NCI-H345 treated with DMSO at 0.1 percent for 48 hours (cell line): ENCODE measurements at regions not wholly inside any gene's neighbourhood (a gene's known extent, or its start where the extent isn't known, plus 50 kb on each side); places are given as distances from the start of the nearest gene placed in this dataset.

ENCODE experiments used
- DNase-seq: peaks from one replicate; lab custom pipeline; 2025; ENCODE audit not compliant: unreplicated experiment; lab: John Stamatoyannopoulos, UW

DNA sequence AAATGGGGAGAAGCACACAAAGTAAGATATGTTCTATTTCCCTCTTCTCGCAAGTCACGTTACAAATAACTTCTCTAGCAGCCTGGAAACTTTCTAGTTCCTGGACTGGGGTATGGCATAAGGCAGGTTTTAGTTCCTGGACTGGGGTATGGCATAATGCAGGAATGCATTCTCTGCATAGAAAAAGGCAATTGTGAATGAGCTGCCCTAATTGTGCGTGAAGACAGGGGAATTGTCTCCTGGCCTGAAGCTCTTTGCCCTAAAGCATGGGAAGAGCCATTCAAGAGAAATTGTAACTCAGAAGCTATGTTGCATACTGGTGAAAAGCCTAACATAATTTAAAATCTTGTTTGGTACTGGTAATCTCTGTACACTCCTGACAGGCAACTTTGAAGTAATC is 54.3 kb upstream of the CBLB start:
- DNase-seq: no peak

DNA sequence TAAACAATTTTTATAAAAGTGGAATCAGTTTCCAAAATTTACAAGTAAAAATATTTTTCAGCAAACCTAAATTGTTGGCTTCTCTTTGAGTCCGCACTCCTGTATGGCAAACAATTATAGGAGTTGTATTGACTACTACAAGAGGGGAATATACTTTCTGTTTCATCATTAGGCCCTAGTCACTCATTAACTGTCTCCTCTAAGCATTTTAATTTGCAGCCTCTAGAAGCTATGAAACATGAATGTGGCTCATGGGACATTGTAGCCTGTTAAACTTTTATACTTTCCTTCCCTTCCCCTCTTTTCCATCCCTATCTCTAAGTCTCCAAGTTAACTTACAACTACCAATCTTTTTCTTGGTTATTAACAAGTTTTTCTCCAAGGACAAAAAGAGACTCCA is 58.9 kb upstream of the CBLB start:
- no peak for DNase-seq

- no peak for DNase-seq
Observed at GRCh38 chr3:105930733-105931132, 61.9 kb upstream of the CBLB start.

DNA sequence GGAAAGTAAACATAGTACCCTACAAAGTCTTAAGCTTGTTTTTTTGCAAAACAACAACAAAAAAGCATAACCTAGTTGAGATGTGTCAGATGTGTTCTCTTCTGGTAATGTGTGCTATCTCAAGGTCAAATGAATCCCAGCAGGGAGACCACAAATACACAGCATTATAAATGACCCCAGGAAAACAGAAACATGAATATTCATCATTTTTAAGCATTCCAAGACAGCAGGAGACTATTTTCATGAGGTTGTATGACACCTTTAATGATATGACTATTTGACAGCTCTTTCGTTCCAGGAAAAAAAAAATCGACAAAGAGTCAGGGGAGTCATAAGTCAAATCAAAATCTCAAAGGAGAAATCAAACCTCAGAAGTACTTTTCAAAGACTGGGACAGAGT is 62.7 kb upstream of the CBLB start:
- DNase-seq: no peak

GRCh38 chr3:105933871-105934270 is 65.1 kb upstream of the CBLB start:
- DNase-seq: no peak

- DNase-seq: no peak
Observed at GRCh38 chr3:105938101-105938500, 69.3 kb upstream of the CBLB start.

- DNase-seq: no peak
Observed at GRCh38 chr3:105938806-105939205, 70.0 kb upstream of the CBLB start.

GRCh38 chr3:105944276-105944675 is 75.5 kb upstream of the CBLB start:
- no peak for DNase-seq

DNA sequence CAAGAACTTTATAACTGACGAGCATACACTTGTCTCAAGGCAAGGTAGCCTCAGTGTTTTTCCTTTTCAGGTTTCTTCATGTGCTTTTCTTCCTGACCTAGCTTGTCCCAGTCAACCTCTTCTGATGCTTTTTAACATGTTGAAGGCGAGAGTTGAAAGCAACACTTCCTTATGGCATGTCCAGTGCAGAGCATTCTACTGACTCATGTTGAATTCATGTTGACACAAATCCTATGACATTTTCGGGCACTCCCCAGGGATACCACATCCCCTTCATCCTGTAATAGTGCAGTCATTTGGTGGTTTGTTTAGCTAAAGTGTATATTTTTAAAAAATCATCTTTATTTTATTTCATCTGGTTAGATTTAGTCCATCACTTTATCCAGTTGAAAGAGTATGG is 75.9 kb upstream of the CBLB start:
- no peak for DNase-seq

GRCh38 chr3:105948101-105948500 is 79.3 kb upstream of the CBLB start:
- no peak for DNase-seq

DNA sequence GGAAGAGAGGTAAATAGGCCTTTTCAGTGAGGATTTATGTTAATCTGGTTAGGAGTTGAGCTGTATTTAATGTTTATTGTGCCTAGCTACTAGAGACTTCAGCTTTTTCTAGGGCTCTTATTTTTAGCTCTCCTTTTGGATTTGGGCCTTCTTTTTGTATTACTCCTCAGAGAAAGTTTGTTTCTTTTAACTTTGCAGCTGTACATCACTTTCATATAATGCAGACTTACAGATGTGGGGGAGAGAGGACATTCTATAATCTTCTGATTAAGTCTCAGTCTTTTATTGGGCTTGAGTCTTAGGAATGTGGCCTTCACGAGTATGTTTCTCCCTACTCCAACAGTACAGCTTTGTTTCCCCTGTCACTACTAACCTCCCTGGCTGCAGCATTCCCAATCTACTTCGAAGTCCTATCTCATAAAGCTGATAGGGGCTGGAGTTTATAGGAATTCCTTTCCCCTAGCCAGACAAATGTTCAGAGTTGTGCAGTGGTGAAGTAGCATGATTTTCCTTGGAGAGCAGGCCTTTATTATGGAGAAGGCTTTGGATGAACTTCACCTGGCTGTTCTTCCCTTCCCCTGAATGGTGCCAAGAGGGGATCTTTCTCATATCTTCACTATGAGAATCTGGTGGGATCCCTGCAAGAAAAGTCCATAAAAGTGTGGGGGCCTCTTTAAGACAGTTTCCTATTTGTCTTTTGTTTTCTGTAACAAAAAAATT is 82.2 kb upstream of the CBLB start:
- DNase-seq: no peak

- DNase-seq: no peak
Observed at GRCh38 chr3:105953831-105954230, 85.0 kb upstream of the CBLB start.

DNA sequence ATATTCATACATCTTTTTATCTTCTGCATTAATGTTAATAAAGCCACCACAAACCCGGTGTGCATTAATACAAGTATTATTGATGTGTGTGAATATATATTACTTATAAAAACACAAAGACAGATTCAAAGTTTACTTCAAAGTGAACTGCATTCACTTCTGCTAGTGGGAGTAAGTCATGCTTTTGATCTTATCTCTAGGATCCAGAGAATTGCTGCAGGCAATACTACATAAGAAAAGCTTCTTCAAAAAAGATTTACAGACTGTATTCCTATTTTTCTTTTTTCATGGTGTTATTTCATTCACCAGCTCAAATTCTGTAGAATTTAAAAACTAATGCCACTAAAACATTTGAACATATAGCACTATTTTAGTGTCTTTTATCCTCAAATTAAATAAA is 87.5 kb upstream of the CBLB start:
- no peak for DNase-seq

GRCh38 chr3:105957722-105958121 is 88.9 kb upstream of the CBLB start:
- no peak for DNase-seq

DNA sequence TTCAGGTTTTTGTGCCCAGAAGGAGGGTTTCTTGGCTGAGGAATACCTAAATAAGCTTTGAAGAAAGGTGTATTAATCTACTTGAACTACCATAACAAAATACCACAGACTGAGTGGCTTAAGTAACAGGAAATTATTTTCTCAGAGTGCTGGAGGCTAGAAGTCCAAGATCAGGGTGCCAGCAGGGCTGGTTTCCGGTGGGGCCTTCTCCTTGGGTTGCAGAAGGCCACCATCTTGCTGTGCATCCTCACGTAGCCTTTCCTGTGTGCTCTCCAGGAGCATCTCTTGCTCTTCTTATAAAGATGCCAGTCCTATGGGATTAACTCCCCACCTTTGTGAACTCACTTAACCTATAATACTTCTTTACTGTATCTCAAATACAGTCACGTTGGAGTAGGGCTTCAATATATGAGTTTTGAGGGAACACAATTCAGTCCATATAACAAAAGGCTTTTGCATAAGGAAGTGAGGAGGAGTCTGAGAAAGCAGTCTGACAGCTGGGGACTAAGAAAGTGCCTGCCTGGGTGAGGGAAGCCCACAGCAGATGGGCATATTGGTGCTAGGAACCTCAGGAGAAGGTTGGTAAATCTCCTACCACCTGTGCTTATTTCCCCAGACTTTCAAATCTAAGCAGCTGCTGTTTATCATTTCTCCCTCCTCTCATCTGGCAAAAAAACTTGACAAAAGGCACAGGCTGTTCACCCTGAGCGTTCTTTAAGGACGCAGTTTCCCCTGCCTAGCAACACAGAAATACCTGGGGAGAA is 89.6 kb upstream of the CBLB start:
- no peak for DNase-seq

GRCh38 chr3:105959851-105960250 is 91.0 kb upstream of the CBLB start:
- no peak for DNase-seq

DNA sequence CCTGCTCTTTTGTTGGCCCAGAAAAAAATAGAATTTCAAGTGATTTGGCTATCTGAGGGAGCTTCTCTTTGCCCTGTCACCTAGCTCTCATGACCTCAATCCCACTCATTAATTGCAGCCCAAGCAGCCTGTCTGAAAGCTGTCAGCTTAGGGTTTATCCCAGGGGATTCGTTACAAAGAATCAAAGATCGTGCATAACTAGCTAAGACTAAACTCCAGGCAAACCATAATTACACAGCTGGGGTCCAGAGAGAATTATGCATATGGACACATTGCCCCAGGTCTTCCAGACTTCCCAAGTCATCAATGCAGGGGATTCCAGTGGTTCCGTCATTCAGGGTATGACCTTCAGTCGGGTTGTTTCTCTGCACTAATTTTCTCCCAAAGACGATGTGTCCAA is 91.6 kb upstream of the CBLB start:
- DNase-seq: no peak

- DNase-seq: no peak
Observed at GRCh38 chr3:105963161-105963560, 94.3 kb upstream of the CBLB start.

DNA sequence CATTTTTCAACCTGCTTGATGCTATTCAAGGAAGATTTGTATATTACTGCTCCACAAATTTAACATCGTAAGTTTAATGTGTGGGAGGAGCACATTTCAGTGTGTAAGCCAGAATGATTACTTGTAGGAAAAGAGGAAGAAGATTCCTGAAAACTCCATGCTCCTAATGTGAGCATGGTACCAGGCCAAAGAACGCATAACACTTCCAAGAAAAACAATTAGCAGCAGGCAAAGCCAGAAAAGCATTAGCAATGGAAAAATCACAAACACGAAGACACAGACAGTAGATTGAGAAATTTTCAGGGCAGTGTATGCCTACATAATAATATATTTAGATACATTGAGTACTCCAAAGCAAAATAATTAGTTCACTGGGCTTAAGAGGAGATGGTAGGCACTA is 96.6 kb upstream of the CBLB start:
- DNase-seq: no peak

DNA sequence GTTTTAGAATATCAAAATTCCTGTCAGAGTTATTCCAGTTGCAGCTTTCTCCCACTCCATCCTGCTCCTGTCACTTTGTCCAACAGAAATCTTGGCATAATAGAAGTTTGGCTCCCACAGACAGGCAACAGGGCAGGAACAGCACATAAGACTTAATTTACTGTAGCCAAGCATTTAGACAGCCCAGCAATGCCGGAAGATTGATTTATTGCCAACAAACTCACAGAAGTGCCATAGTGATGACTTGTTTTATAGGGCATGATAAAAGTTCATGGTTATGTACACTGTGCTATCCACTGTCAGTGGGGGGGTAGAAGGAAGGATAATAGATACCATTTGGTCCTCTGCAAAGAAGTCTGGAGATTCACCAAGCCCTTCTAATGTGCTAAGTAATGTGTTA is 98.3 kb upstream of the CBLB start:
- DNase-seq: no peak

GRCh38 chr3:105970283-105970682 is 101.5 kb upstream of the CBLB start:
- DNase-seq: no peak

DNA sequence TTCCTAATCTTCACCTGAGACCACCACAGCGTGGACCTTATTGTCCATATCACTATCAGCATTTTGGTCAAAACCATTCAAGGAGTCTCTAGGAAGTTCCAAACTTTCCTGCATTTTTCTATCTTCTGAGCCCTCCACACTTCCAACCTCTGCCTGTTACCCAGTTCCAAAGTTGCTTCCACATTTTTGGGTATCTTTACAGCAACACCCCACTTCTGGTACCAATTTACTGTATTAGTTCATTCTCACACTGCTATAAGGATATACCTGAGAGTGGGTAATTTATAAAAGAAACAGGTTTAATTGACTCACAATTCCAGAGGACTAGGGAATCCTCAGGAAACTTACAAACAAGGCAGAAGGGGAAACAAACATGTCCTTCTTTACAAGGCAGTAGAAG is 103.3 kb upstream of the CBLB start:
- DNase-seq: no peak

- no peak for DNase-seq
Observed at GRCh38 chr3:105974381-105974780, 105.6 kb upstream of the CBLB start.
